HepG2 (cell line): ENCODE measurements at regions not wholly inside any gene's neighbourhood (a gene's known extent, or its start where the extent isn't known, plus 50 kb on each side); places are given as distances from the start of the nearest gene placed in this dataset.

ENCODE experiments used
- ATAC-seq: fragments of 200-7000 bp; cut with Tn5 transposase; 3 replicates; pipeline ENCODE4 v1.9.1; 2020; ENCODE audit warnings: mild to moderate bottlenecking, moderate library complexity
- BruUV-seq: library from RNA; stranded (reverse); fragments of 400-500 nt; replicated peaks from 2 replicates; lab custom pipeline; 2021; lab: Mats Ljungman, UMichigan
- CTCF ChIA-PET: fragments of 300-600 bp; formaldehyde crosslinking; extraction: SDS; loops from one replicate; lab custom pipeline; 2021; ENCODE audit warnings: low total read pairs, inconsistent platforms, low intra/inter-chr PET ratio; lab: Yijun Ruan, JAX
- POLR2A ChIA-PET: fragments of 350-600 bp; sonication (Branson Sonifier 250); formaldehyde crosslinking; loops from one replicate; lab custom pipeline; 2020; ENCODE audit warnings: antibody characterized with exemption, inconsistent platforms; lab: Yijun Ruan, JAX
- DNase-seq: peaks from one replicate; pipeline ENCODE4 v3.0.0-alpha.2; 2015; ENCODE audit warnings: low spot score
- FAIRE-seq: peaks from 3 replicates; lab custom pipeline; 2011; peaks lifted over from hg19 to GRCh38; lab: Jason Lieb, UNC
- H2AFZ ChIP-seq: one replicate; pipeline ENCODE4 v1.6.1; 2011; ENCODE audit warnings: low read length, inconsistent platforms
- H3K27ac ChIP-seq: fragments of 300-600 bp; 3 replicates; pipeline ENCODE4 v1.8.0; 2011; ENCODE audit warnings: mixed run types, mild to moderate bottlenecking, mixed read lengths, low read length, inconsistent platforms; ENCODE audit not compliant: insufficient read depth; ENCODE audit errors: extremely low read length
- H3K27me3 ChIP-seq, 2 experiments: fragments of 200-600 bp in 1 of 2; 2 replicates in 1 of 2; 3 replicates in 1 of 2; pipeline versions ENCODE4 v1.6.0 to v1.8.0; 2011; ENCODE audit warnings: low read length in 2 of 2, mild to moderate bottlenecking in 2 of 2, moderate library complexity in 2 of 2, inconsistent platforms in 1 of 2; ENCODE audit not compliant: insufficient read depth in 2 of 2, control insufficient read depth in 1 of 2
- H3K36me3 ChIP-seq, 2 experiments: fragments of 200-600 bp in 1 of 2; replicated peaks in 1 of 2; 2 replicates in 1 of 2; 3 replicates in 1 of 2; pipeline versions ENCODE4 v1.5.1 to v1.8.0; 2011; ENCODE audit warnings: low read length in 2 of 2, inconsistent platforms in 1 of 2; ENCODE audit not compliant: insufficient read depth in 2 of 2, control insufficient read depth in 1 of 2
- H3K4me1 ChIP-seq: 2 replicates; pipeline ENCODE4 v1.5.1; 2012; ENCODE audit warnings: low read length, inconsistent platforms; ENCODE audit not compliant: insufficient read depth
- H3K4me2 ChIP-seq: 2 replicates; pipeline ENCODE4 v1.6.0; 2011; ENCODE audit warnings: low read depth, low read length, inconsistent platforms
- H3K4me3 ChIP-seq, 3 experiments: fragments of 200-600 bp in 1 of 3; sonication (generic), shearing (Covaris generic) in 1 of 3; replicated peaks in 1 of 3; 2 replicates each; pipeline ENCODE4 v1.5.1; 2011 to 2016; ENCODE audit warnings: low read length in 3 of 3, inconsistent platforms in 2 of 3, low read depth in 2 of 3, mild to moderate bottlenecking in 2 of 3, control low read depth in 1 of 3, mixed read lengths in 1 of 3; ENCODE audit not compliant: insufficient read depth in 1 of 3
- H3K79me2 ChIP-seq: one replicate; pipeline ENCODE4 v1.6.1; 2011; ENCODE audit warnings: low read length, inconsistent platforms; ENCODE audit not compliant: insufficient read depth
- H3K9ac ChIP-seq: 2 replicates; pipeline ENCODE4 v1.6.0; 2011; ENCODE audit warnings: mild to moderate bottlenecking, low read depth, low read length, inconsistent platforms; ENCODE audit not compliant: insufficient read depth
- H3K9me3 ChIP-seq: 2 replicates; pipeline ENCODE4 v1.5.1; 2012; ENCODE audit warnings: mild to moderate bottlenecking, low read length
- H4K20me1 ChIP-seq: 2 replicates; pipeline ENCODE4 v1.6.0; 2011; ENCODE audit warnings: inconsistent platforms, mild to moderate bottlenecking, low read length, moderate library complexity; ENCODE audit not compliant: insufficient read depth
- MAFF ChIP-seq: IDR thresholded peaks from 2 replicates; pipeline ENCODE4 v1.6.1; 2011; ENCODE audit warnings: low read depth, low read length, improper control_type of control experiment
- RAD21 ChIP-seq: fragments of 450-650 bp; formaldehyde crosslinking; IDR thresholded peaks from 2 replicates; pipeline ENCODE4 v1.5.0; 2020; ENCODE audit warnings: mild to moderate bottlenecking
- RXRA ChIP-seq: sonication (generic); formaldehyde crosslinking; IDR thresholded peaks from 2 replicates; pipeline ENCODE4 v1.5.1; 2020; ENCODE audit warnings: missing genetic modification reagents
- STAG1 ChIP-seq: sonication (generic); formaldehyde crosslinking; IDR thresholded peaks from 2 replicates; pipeline ENCODE4 v1.4.0; 2020; ENCODE audit warnings: missing genetic modification reagents
- ZC3H13 ChIP-seq: sonication (generic); formaldehyde crosslinking; IDR thresholded peaks from 2 replicates; pipeline ENCODE4 v1.8.1; 2023; ENCODE audit warnings: mild to moderate bottlenecking, missing genetic modification reagents, moderate library complexity
- ZNF816 ChIP-seq: sonication (generic); formaldehyde crosslinking; IDR thresholded peaks from 2 replicates; pipeline ENCODE4 v1.8.0; 2022; ENCODE audit warnings: missing genetic modification reagents, mild to moderate bottlenecking, borderline replicate concordance
- ZNF841 ChIP-seq: sonication (generic); formaldehyde crosslinking; IDR thresholded peaks from 2 replicates; pipeline ENCODE4 v1.8.1; 2023; ENCODE audit warnings: missing genetic modification reagents, borderline replicate concordance
- ZNF891 ChIP-seq: sonication (generic); formaldehyde crosslinking; IDR thresholded peaks from 2 replicates; pipeline ENCODE4 v1.5.0; 2020; ENCODE audit warnings: mild to moderate bottlenecking, missing genetic modification reagents
- WGBS: methylation state at CpG from one replicate; pipeline ENCODE4 v1.1.6; 2017; ENCODE audit warnings: low lambda C conversion rate; 5-methylcytosine and 5-hydroxymethylcytosine counted together
- in situ Hi-C: cut with HindIII; loops from 2 replicates; pipeline ENCODE4 v1.10.0; 2017; ENCODE audit warnings: low pct_unique_long_range_greater_than_20kb; ENCODE audit not compliant: extremely low pct_ligation_motif_present
- intact Hi-C: fragments of 100-400 bp; cut with micrococcal nuclease; formaldehyde crosslinking; loops from one replicate; pipeline ENCODE4 v1.10.0; 2022; ENCODE audit not compliant: unreplicated experiment
- TF ChIP-seq, protein P1 (sequence below): sonication (generic); formaldehyde crosslinking; IDR thresholded peaks from 2 replicates; pipeline ENCODE4 v1.5.0; 2020; ENCODE audit warnings: mild to moderate bottlenecking, missing genetic modification reagents, moderate library complexity
- TF ChIP-seq, protein P2 (sequence below): sonication (generic); formaldehyde crosslinking; IDR thresholded peaks from 2 replicates; pipeline ENCODE4 v1.4.0; 2020; ENCODE audit warnings: missing genetic modification reagents, borderline replicate concordance
- TF ChIP-seq, protein P3 (sequence below): fragments of 450-650 bp; IDR thresholded peaks from 2 replicates; pipeline ENCODE4 v1.6.1; 2016
- TF ChIP-seq, protein P4 (sequence below): IDR thresholded peaks from 2 replicates; pipeline ENCODE4 v1.6.1; 2016; ENCODE audit warnings: missing genetic modification reagents, missing compliant biosample characterization

- Histone ChIP-seq H3K4me3 (no peak overlapping the region), H3K9me3 (no peaks in the 10 kb centered on the region), H4K20me1 (no peaks in the 10 kb centered on the region), H3K9ac (no peak overlapping the region), H3K4me1 (no peaks in the 10 kb centered on the region), H3K4me2 (no peak overlapping the region), H2AFZ (no peak overlapping the region), H3K27ac (no peak overlapping the region), H3K36me3 (no peaks in the 10 kb centered on the region), H3K79me2 (no peaks in the 10 kb centered on the region), H3K27me3 (peaks cover 0 to 28% of the 10 kb centered on the region in 2 experiments; a peak in 2 of 5 replicates)
- ChIA-PET POLR2A (no interaction called here), CTCF (no interaction called here)
- intact Hi-C loops = loop anchor here (5.0 kb wide), 1 partner anchor 461 kb away; no protein-coding TSS in a partner anchor
- ATAC-seq = no peak
- no peak for FAIRE-seq
- no TSS peak for BruUV-seq
- TF ChIP-seq ZC3H13 (CRISPR knock-in tag) (no peak), ZNF816 (CRISPR knock-in tag) (no peak)
- WGBS = 34% methylated on average over 6 of the region's 9 CpGs
- DNase-seq = no peak
- in situ Hi-C loops = loop anchor here (10.0 kb wide), 1 partner anchor 464 kb away; no protein-coding TSS in a partner anchor
These were observed 89.6 kb upstream of the C7orf33 start for GRCh38 chr7:148500978-148501377.

GRCh38 chr7:148503900-148504487 lies 86.6 kb upstream of the C7orf33 start:
- H3K27me3 ChIP-seq = peaks cover 0 to 23% of the 10 kb centered on the region in 2 experiments; a peak in 2 of 5 replicates
- CTCF ChIA-PET = interaction anchor here (1.3 to 1.9 kb wide), 2 partner anchors 24 to 463 kb away, joined by 5 to 21 read pairs; no protein-coding TSS in a partner anchor
- TF ChIP-seq, protein P1, sequence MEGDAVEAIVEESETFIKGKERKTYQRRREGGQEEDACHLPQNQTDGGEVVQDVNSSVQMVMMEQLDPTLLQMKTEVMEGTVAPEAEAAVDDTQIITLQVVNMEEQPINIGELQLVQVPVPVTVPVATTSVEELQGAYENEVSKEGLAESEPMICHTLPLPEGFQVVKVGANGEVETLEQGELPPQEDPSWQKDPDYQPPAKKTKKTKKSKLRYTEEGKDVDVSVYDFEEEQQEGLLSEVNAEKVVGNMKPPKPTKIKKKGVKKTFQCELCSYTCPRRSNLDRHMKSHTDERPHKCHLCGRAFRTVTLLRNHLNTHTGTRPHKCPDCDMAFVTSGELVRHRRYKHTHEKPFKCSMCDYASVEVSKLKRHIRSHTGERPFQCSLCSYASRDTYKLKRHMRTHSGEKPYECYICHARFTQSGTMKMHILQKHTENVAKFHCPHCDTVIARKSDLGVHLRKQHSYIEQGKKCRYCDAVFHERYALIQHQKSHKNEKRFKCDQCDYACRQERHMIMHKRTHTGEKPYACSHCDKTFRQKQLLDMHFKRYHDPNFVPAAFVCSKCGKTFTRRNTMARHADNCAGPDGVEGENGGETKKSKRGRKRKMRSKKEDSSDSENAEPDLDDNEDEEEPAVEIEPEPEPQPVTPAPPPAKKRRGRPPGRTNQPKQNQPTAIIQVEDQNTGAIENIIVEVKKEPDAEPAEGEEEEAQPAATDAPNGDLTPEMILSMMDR (CRISPR knock-in tag) = peak; percentile 65
- TF ChIP-seq RXRA (no peak), STAG1 (peak; percentile 73), ZNF891 (CRISPR knock-in tag) (no peak), ZNF841 (no peak), RAD21 (CRISPR knock-in tag) (0 out of 2 replicates have a peak, but pooled peaks have one; percentile 27), MAFF (peak; percentile 89)
- TF ChIP-seq, protein P2, sequence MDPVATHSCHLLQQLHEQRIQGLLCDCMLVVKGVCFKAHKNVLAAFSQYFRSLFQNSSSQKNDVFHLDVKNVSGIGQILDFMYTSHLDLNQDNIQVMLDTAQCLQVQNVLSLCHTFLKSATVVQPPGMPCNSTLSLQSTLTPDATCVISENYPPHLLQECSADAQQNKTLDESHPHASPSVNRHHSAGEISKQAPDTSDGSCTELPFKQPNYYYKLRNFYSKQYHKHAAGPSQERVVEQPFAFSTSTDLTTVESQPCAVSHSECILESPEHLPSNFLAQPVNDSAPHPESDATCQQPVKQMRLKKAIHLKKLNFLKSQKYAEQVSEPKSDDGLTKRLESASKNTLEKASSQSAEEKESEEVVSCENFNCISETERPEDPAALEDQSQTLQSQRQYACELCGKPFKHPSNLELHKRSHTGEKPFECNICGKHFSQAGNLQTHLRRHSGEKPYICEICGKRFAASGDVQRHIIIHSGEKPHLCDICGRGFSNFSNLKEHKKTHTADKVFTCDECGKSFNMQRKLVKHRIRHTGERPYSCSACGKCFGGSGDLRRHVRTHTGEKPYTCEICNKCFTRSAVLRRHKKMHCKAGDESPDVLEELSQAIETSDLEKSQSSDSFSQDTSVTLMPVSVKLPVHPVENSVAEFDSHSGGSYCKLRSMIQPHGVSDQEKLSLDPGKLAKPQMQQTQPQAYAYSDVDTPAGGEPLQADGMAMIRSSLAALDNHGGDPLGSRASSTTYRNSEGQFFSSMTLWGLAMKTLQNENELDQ (CRISPR knock-in tag) = no peak
- TF ChIP-seq, protein P3, sequence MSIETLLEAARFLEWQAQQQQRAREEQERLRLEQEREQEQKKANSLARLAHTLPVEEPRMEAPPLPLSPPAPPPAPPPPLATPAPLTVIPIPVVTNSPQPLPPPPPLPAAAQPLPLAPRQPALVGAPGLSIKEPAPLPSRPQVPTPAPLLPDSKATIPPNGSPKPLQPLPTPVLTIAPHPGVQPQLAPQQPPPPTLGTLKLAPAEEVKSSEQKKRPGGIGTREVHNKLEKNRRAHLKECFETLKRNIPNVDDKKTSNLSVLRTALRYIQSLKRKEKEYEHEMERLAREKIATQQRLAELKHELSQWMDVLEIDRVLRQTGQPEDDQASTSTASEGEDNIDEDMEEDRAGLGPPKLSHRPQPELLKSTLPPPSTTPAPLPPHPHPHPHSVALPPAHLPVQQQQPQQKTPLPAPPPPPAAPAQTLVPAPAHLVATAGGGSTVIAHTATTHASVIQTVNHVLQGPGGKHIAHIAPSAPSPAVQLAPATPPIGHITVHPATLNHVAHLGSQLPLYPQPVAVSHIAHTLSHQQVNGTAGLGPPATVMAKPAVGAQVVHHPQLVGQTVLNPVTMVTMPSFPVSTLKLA = no peak
- TF ChIP-seq, protein P4, sequence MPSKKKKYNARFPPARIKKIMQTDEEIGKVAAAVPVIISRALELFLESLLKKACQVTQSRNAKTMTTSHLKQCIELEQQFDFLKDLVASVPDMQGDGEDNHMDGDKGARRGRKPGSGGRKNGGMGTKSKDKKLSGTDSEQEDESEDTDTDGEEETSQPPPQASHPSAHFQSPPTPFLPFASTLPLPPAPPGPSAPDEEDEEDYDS (CRISPR knock-in tag) = no peak

More at GRCh38 chr7:148503900-148504487, 86.6 kb upstream of the C7orf33 start:
- in situ Hi-C loops = loop anchor here (10.0 kb wide), 1 partner anchor 461 kb away; no protein-coding TSS in a partner anchor
- Histone ChIP-seq H3K27ac (no peak overlapping the region), H3K4me3 (no peak overlapping the region), H3K4me1 (no peaks in the 10 kb centered on the region), H3K79me2 (no peaks in the 10 kb centered on the region), H3K36me3 (no peaks in the 10 kb centered on the region), H3K4me2 (no peak overlapping the region), H3K9ac (no peak overlapping the region), H4K20me1 (no peaks in the 10 kb centered on the region), H3K9me3 (no peaks in the 10 kb centered on the region), H2AFZ (no peak overlapping the region)
- DNase-seq (no peak), ATAC-seq (no peak), FAIRE-seq (peak; percentile 80)
- no TSS peak for BruUV-seq
- POLR2A ChIA-PET = no interaction called here
- WGBS = 15% methylated on average over 3 of the region's 3 CpGs
- intact Hi-C loops = loop anchor here (1.0 to 5.0 kb wide), 2 partner anchors 23 to 458 kb away; no protein-coding TSS in a partner anchor
